ENCODE measurements at regions not wholly inside any gene's neighbourhood (a gene's known extent, or its start where the extent isn't known, plus 50 kb on each side); places are given as distances from the start of the nearest gene placed in this dataset.

GRCh38 chr13:74921326-74921725, 560.6 kb downstream of the TBC1D4 start:
- DNase-seq (no peak), ATAC-seq (no peak)
- Histone ChIP-seq H3K27ac (no peak overlapping the region), H3K36me3 (no peaks in the 10 kb centered on the region), H3K4me1 (no peaks in the 10 kb centered on the region), H3K9me3 (no peaks in the 10 kb centered on the region), H3K4me3 (no peak overlapping the region), H3K27me3 (no peaks in the 10 kb centered on the region)
- intact Hi-C loops (cut with DNase I): no loop called here
- TF ChIP-seq CTCF (IDR thresholded peaks at IDR 0.05): no peak
- no peak for TF ChIP-seq POLR2A (IDR thresholded peaks at IDR 0.05)

GRCh38 chr13:74920920-74921319, 561.0 kb downstream of the TBC1D4 start:
- Histone ChIP-seq H3K4me1 (no peaks in the 10 kb centered on the region), H3K27me3 (no peaks in the 10 kb centered on the region), H3K9me3 (no peaks in the 10 kb centered on the region), H3K36me3 (no peaks in the 10 kb centered on the region), H3K27ac (no peak overlapping the region), H3K4me3 (no peak overlapping the region)
- no peak for TF ChIP-seq POLR2A (IDR thresholded peaks at IDR 0.05)
- no peak for TF ChIP-seq CTCF (IDR thresholded peaks at IDR 0.05)
- WGBS (ENCODE audit: insufficient coverage, low coverage, low lambda C conversion rate, missing lambda C conversion rate): 22% methylated on average over 3 of the region's 3 CpGs
- DNase-seq: no peak
- intact Hi-C loops (cut with DNase I): no loop called here
- no peak for ATAC-seq

GRCh38 chr13:74920361-74920760, 561.6 kb downstream of the TBC1D4 start:
- ATAC-seq: no peak
- H3K4me3 ChIP-seq: no peak overlapping the region
- intact Hi-C loops (cut with DNase I): no loop called here
- no peaks in the 10 kb centered on the region for H3K9me3 ChIP-seq
- TF ChIP-seq CTCF (IDR thresholded peaks at IDR 0.05) (no peak), POLR2A (IDR thresholded peaks at IDR 0.05) (no peak)
- DNase-seq: no peak
- H3K36me3 ChIP-seq: no peaks in the 10 kb centered on the region
- 26% methylated on average over 4 of the region's 4 CpGs for WGBS (ENCODE audit: insufficient coverage, low coverage, low lambda C conversion rate, missing lambda C conversion rate)
- no peak overlapping the region for H3K27ac ChIP-seq
- no peaks in the 10 kb centered on the region for H3K4me1 ChIP-seq
- H3K27me3 ChIP-seq: no peaks in the 10 kb centered on the region

GRCh38 chr13:74919914-74920313, 562.1 kb downstream of the TBC1D4 start:
- ATAC-seq (no peak), DNase-seq (no peak)
- no peak overlapping the region for H3K4me3 ChIP-seq
- no peaks in the 10 kb centered on the region for H3K36me3 ChIP-seq
- TF ChIP-seq POLR2A (IDR thresholded peaks at IDR 0.05) (no peak), CTCF (IDR thresholded peaks at IDR 0.05) (no peak)
- no peak overlapping the region for H3K27ac ChIP-seq
- no peaks in the 10 kb centered on the region for H3K4me1 ChIP-seq
- intact Hi-C loops (cut with DNase I): no loop called here
- H3K9me3 ChIP-seq: no peaks in the 10 kb centered on the region
- no peaks in the 10 kb centered on the region for H3K27me3 ChIP-seq

- 66% methylated on average over 2 of the region's 2 CpGs for WGBS (ENCODE audit: insufficient coverage, low coverage, low lambda C conversion rate, missing lambda C conversion rate)
- no peaks in the 10 kb centered on the region for H3K9me3 ChIP-seq
- H3K36me3 ChIP-seq: no peaks in the 10 kb centered on the region
- DNase-seq (no peak), ATAC-seq (no peak)
- no peak overlapping the region for H3K4me3 ChIP-seq
- TF ChIP-seq POLR2A (IDR thresholded peaks at IDR 0.05): no peak
- H3K27me3 ChIP-seq: no peaks in the 10 kb centered on the region
- intact Hi-C loops (cut with DNase I): no loop called here
- H3K27ac ChIP-seq: no peak overlapping the region
- H3K4me1 ChIP-seq: no peaks in the 10 kb centered on the region
These were observed 569.1 kb downstream of the TBC1D4 start for GRCh38 chr13:74912898-74913297.
